ENCODE measurements at regions not wholly inside any gene's neighbourhood (a gene's known extent, or its start where the extent isn't known, plus 50 kb on each side); places are given as distances from the start of the nearest gene placed in this dataset.

- Histone ChIP-seq H3K4me3 (ENCODE audit: low read depth in 1 of 3, low read length in 3 of 3) (no peak overlapping the region), H3K36me3 (ENCODE audit: control insufficient read depth in 4 of 4, insufficient read depth in 3 of 4, low read depth in 1 of 4, low read length in 3 of 4) (no peaks in the 10 kb centered on the region), H3K27ac (ENCODE audit: low read depth in 1 of 2, low read length in 2 of 2) (no peak overlapping the region), H3K27me3 (ENCODE audit: control insufficient read depth in 4 of 4, insufficient read depth in 4 of 4, low read length in 3 of 4) (no peaks in the 10 kb centered on the region), H3K9ac (ENCODE audit: low read depth in 1 of 2, low read length in 2 of 2) (no peak overlapping the region), H3K9me3 (ENCODE audit: control insufficient read depth in 4 of 4, low read length in 3 of 4) (no peaks in the 10 kb centered on the region), H3K4me1 (ENCODE audit: control insufficient read depth in 4 of 4, insufficient read depth in 4 of 4, low read length in 3 of 4) (peaks cover 0 to 2% (median 0%) of the 10 kb centered on the region in 4 donors)
- DNase-seq (ENCODE audit: low spot score) = no peak
- TF ChIP-seq MAX (IDR thresholded peaks at IDR 0.05) = no peak
- no peak for TF ChIP-seq HNF4A (conservative IDR thresholded peaks at IDR 0.05)
- no peak for TF ChIP-seq TAF1 (conservative IDR thresholded peaks at IDR 0.05)
- TF ChIP-seq RAD21 (IDR thresholded peaks at IDR 0.05) = no peak
- no peak for TF ChIP-seq NR2F2 (IDR thresholded peaks at IDR 0.05)
- no peak for TF ChIP-seq SP1 (IDR thresholded peaks at IDR 0.05)
- TF ChIP-seq CTCF (IDR thresholded peaks at IDR 0.05; ENCODE audit: low read depth, low read length, missing input control) = no peak
- no peak for TF ChIP-seq YY1 (IDR thresholded peaks at IDR 0.05)
- no peak for TF ChIP-seq ATF3 (IDR thresholded peaks at IDR 0.05)
- no peak for TF ChIP-seq FOXA2 (IDR thresholded peaks at IDR 0.05)
- no peak for TF ChIP-seq FOXA1 (IDR thresholded peaks at IDR 0.05)
- no peak for TF ChIP-seq ZBTB33 (IDR thresholded peaks at IDR 0.05)
- TF ChIP-seq REST (IDR thresholded peaks at IDR 0.05) = no peak
- TF ChIP-seq GABPA (IDR thresholded peaks at IDR 0.05 in 1 of 2, conservative IDR thresholded peaks at IDR 0.05 in 1 of 2) = no peak
- no peak for TF ChIP-seq RXRA (IDR thresholded peaks at IDR 0.05)
- TF ChIP-seq HNF4G (IDR thresholded peaks at IDR 0.05) = no peak
- no peak for TF ChIP-seq EGR1 (IDR thresholded peaks at IDR 0.05; ENCODE audit: low read depth in 2 of 2)
- TF ChIP-seq JUND (IDR thresholded peaks at IDR 0.05) = no peak
- 77% methylated on average over 2 of the region's 2 CpGs for WGBS
Observed at GRCh38 chr20:6582449-6582848, 185.0 kb upstream of the BMP2 start.
